ENCODE measurements at regions not wholly inside any gene's neighbourhood (a gene's known extent, or its start where the extent isn't known, plus 50 kb on each side); places are given as distances from the start of the nearest gene placed in this dataset.

DNA sequence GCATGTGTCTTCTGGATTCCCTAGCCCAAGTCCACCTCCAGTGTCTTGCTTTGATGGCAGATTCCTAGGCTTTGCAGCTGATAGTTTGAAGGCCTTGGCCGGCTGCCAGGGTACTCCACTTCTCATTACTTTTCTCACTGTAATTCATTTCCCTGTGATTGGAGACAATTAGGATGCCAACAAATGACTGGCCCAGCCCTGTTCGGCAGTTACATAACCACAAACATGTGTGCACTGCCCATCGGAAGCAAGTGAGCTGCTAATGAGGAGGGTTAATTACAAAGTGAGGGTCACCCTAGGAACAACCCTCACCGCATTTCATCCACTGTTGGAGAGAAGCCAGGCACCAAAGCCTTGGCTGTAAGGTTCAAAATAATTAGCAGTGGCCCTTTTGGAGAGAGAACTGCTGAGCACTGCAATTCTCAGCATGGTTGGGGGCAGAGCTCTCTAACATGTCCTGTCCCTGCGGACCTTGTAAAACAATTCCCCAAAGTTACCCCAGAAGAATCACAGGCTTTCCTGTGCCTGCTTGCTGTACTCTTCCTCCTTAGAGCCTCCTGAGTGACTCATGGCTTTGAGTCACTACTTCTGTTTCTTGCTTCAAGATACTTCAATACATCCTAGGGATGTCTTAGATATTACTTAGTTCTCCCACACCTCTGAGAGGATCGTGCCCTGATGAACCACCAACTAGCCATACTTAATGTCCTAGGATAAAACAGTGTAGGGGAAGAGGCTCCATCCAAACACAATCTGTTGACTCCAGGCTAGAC lies 109.7 kb upstream of the GALNT18 start:
- TF ChIP-seq CTCF (IDR thresholded peaks at IDR 0.05) (no peak), POLR2A (IDR thresholded peaks at IDR 0.05) (no peak)

Data from gastroesophageal sphincter (tissue), 3 donors.